NOMO-1 treated with dmso at 0.1 percent for 144 hours (cell line): ENCODE measurements at regions not wholly inside any gene's neighbourhood (a gene's known extent, or its start where the extent isn't known, plus 50 kb on each side); places are given as distances from the start of the nearest gene placed in this dataset.
"Not testable (repeated sequence)": the region's sequence is repeated elsewhere in the genome, so short reads cannot be mapped to it uniquely, and the experiment has no call there.

Experiments used
- DNase-seq: peaks from one replicate; lab custom pipeline; 2025; ENCODE audit not compliant: unreplicated experiment; lab: John Stamatoyannopoulos, UW

GRCh38 chr1:82073659-82074058 lies 272.9 kb downstream of the ADGRL2 start:
- no peak for DNase-seq

GRCh38 chr1:82073071-82073470 lies 272.3 kb downstream of the ADGRL2 start:
- DNase-seq: no peak

GRCh38 chr1:82065916-82066315 lies 265.2 kb downstream of the ADGRL2 start:
- no peak for DNase-seq

GRCh38 chr1:82064691-82065090 lies 264.0 kb downstream of the ADGRL2 start:
- no peak for DNase-seq

- DNase-seq: no peak
Measured at GRCh38 chr1:82062206-82062605, 261.5 kb downstream of the ADGRL2 start.

GRCh38 chr1:82059959-82060358 lies 259.2 kb downstream of the ADGRL2 start:
- DNase-seq: no peak

- no peak for DNase-seq
Measured at GRCh38 chr1:82057011-82057410, 256.3 kb downstream of the ADGRL2 start.

GRCh38 chr1:82055375-82055774 lies 254.6 kb downstream of the ADGRL2 start:
- DNase-seq: not testable (repeated sequence)

- DNase-seq: no peak
Measured at GRCh38 chr1:82052563-82052962, 251.8 kb downstream of the ADGRL2 start.

- DNase-seq: no peak
Measured at GRCh38 chr1:82048596-82048995, 247.9 kb downstream of the ADGRL2 start.

GRCh38 chr1:82045221-82045620 lies 244.5 kb downstream of the ADGRL2 start:
- no peak for DNase-seq

GRCh38 chr1:82044536-82044935 lies 243.8 kb downstream of the ADGRL2 start:
- no peak for DNase-seq

GRCh38 chr1:82044111-82044510 lies 243.4 kb downstream of the ADGRL2 start:
- no peak for DNase-seq

- DNase-seq: no peak
Measured at GRCh38 chr1:82042306-82043060, 241.7 kb downstream of the ADGRL2 start.
